Glutamatergic neuron (in vitro differentiated cells): ENCODE measurements at regions not wholly inside any gene's neighbourhood (a gene's known extent, or its start where the extent isn't known, plus 50 kb on each side); places are given as distances from the start of the nearest gene placed in this dataset.

Source experiments
- DNase-seq: peaks from one replicate; pipeline ENCODE4 v3.0.0; 2022
- H3K27ac Mint-ChIP-seq: one replicate; pipeline ENCODE4 v1.8.0; 2020; ENCODE audit warnings: mild to moderate bottlenecking, mixed read lengths, inconsistent platforms; ENCODE audit not compliant: unreplicated experiment
- H3K27me3 Mint-ChIP-seq: one replicate; pipeline ENCODE4 v1.8.0; 2020; ENCODE audit warnings: mild to moderate bottlenecking, moderate library complexity, mixed read lengths, inconsistent platforms; ENCODE audit not compliant: unreplicated experiment
- H3K36me3 Mint-ChIP-seq: one replicate; pipeline ENCODE4 v1.8.0; 2020; ENCODE audit warnings: mild to moderate bottlenecking, mixed read lengths, inconsistent platforms; ENCODE audit not compliant: unreplicated experiment
- H3K4me1 Mint-ChIP-seq: one replicate; pipeline ENCODE4 v1.8.0; 2020; ENCODE audit warnings: mild to moderate bottlenecking, low read depth, mixed read lengths, inconsistent platforms; ENCODE audit not compliant: unreplicated experiment
- H3K4me3 Mint-ChIP-seq: one replicate; pipeline ENCODE4 v1.8.0; 2020; ENCODE audit warnings: mild to moderate bottlenecking, mixed read lengths, inconsistent platforms; ENCODE audit not compliant: unreplicated experiment
- H3K9me3 Mint-ChIP-seq: one replicate; pipeline ENCODE4 v1.8.0; 2020; ENCODE audit warnings: mild to moderate bottlenecking, moderate library complexity, mixed read lengths, inconsistent platforms; ENCODE audit not compliant: unreplicated experiment
- TF ChIP-seq, protein P1 (sequence below): fragments of 200-600 bp; sonication (generic); IDR thresholded peaks from one replicate; pipeline ENCODE4 v1.5.0; 2021; ENCODE audit not compliant: partially characterized antibody, unreplicated experiment

GRCh38 chr3:59688636-59689035 is 638.8 kb upstream of the CFAP20DC start:
- Mint-ChIP-seq H3K27me3 (no peaks in the 10 kb centered on the region), H3K36me3 (peaks cover 5% of the 10 kb centered on the region), H3K4me1 (peaks cover 4% of the 10 kb centered on the region), H3K4me3 (no peak overlapping the region), H3K27ac (no peak overlapping the region), H3K9me3 (peaks cover 2% of the 10 kb centered on the region)
- TF ChIP-seq, protein P1, sequence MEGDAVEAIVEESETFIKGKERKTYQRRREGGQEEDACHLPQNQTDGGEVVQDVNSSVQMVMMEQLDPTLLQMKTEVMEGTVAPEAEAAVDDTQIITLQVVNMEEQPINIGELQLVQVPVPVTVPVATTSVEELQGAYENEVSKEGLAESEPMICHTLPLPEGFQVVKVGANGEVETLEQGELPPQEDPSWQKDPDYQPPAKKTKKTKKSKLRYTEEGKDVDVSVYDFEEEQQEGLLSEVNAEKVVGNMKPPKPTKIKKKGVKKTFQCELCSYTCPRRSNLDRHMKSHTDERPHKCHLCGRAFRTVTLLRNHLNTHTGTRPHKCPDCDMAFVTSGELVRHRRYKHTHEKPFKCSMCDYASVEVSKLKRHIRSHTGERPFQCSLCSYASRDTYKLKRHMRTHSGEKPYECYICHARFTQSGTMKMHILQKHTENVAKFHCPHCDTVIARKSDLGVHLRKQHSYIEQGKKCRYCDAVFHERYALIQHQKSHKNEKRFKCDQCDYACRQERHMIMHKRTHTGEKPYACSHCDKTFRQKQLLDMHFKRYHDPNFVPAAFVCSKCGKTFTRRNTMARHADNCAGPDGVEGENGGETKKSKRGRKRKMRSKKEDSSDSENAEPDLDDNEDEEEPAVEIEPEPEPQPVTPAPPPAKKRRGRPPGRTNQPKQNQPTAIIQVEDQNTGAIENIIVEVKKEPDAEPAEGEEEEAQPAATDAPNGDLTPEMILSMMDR = no peak
- no peak for DNase-seq

DNA sequence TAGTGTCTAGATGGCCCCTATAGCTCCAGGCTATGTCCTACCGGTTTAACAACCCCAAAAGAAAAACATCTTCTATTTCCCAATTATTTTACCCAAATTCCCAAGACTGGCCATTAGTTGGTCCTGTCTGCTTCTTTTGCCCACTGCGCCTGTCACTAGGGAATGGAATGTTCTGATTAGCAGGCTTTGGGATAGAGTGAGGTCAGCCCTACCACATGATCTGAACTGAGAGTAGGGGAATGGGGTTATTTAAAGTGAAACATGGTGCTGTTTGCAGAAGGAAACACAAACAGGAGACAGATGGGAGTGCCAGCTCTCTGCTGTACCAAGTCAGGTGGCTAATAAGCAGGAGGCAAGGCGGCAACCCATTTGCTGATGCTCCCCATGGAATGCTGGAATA is 635.6 kb upstream of the CFAP20DC start:
- peak; percentile 26 for DNase-seq
- H3K36me3 Mint-ChIP-seq = no peaks in the 10 kb centered on the region
- no peaks in the 10 kb centered on the region for H3K27me3 Mint-ChIP-seq
- peaks cover 7% of the 10 kb centered on the region for H3K9me3 Mint-ChIP-seq
- peak overlapping the region; percentile 29 for H3K27ac Mint-ChIP-seq
- no peak overlapping the region for H3K4me3 Mint-ChIP-seq
- TF ChIP-seq, protein P1 = no peak
- H3K4me1 Mint-ChIP-seq = peaks cover 4% of the 10 kb centered on the region

- H3K27ac Mint-ChIP-seq = no peak overlapping the region
- TF ChIP-seq, protein P1 = no peak
- no peaks in the 10 kb centered on the region for H3K27me3 Mint-ChIP-seq
- H3K4me3 Mint-ChIP-seq = no peak overlapping the region
- H3K36me3 Mint-ChIP-seq = no peaks in the 10 kb centered on the region
- DNase-seq = no peak
- H3K4me1 Mint-ChIP-seq = peaks cover 4% of the 10 kb centered on the region
- H3K9me3 Mint-ChIP-seq = peaks cover 9% of the 10 kb centered on the region
Observed at GRCh38 chr3:59684766-59685165, 634.9 kb upstream of the CFAP20DC start.

DNA sequence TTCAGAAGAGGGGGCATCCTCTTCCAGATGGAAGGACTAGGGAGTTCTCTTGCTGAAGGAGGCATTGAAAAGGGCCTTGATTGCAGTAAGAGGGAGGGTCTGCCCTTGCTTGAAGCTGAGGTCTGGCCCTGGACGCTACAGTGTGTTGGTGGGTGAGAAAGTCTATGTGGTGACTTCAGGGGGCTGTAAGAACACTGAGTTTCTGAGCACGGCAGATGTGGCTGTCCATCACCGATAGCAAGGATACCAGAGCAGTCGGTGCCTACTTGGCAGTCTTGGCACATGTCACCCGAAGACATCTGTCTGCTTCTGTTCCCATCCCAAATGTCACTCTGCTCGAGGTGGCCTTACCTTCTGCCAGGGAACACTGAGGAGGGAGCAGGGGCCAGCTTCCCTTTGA is 631.1 kb upstream of the CFAP20DC start:
- DNase-seq = no peak
- H3K4me3 Mint-ChIP-seq = no peak overlapping the region
- H3K27me3 Mint-ChIP-seq = no peaks in the 10 kb centered on the region
- TF ChIP-seq, protein P1 = no peak
- no peak overlapping the region for H3K27ac Mint-ChIP-seq
- no peaks in the 10 kb centered on the region for H3K36me3 Mint-ChIP-seq
- H3K4me1 Mint-ChIP-seq = peaks cover 7% of the 10 kb centered on the region
- H3K9me3 Mint-ChIP-seq = peaks cover 9% of the 10 kb centered on the region

GRCh38 chr3:59677747-59678702 is 628.2 kb upstream of the CFAP20DC start:
- H3K9me3 Mint-ChIP-seq = peaks cover 4% of the 10 kb centered on the region
- H3K4me1 Mint-ChIP-seq = peaks cover 10% of the 10 kb centered on the region
- H3K36me3 Mint-ChIP-seq = no peaks in the 10 kb centered on the region
- TF ChIP-seq, protein P1 = no peak
- no peak overlapping the region for H3K4me3 Mint-ChIP-seq
- H3K27me3 Mint-ChIP-seq = no peaks in the 10 kb centered on the region
- H3K27ac Mint-ChIP-seq = no peak overlapping the region
- no peak for DNase-seq
